ENCODE measurements at regions not wholly inside any gene's neighbourhood (a gene's known extent, or its start where the extent isn't known, plus 50 kb on each side); places are given as distances from the start of the nearest gene placed in this dataset.

GRCh38 chr1:2867861-2868260 is 66.4 kb upstream of the TTC34 start:
- no peak for DNase-seq
- intact Hi-C loops (cut with DNase I; ENCODE audit: low total_unique reads) = no loop called here
- Histone ChIP-seq H3K4me3 (no peak overlapping the region), H3K27ac (no peak overlapping the region), H3K9me3 (no peaks in the 10 kb centered on the region), H3K27me3 (no peaks in the 10 kb centered on the region), H3K36me3 (ENCODE audit: low read depth, missing control alignments) (no peaks in the 10 kb centered on the region), H3K4me1 (no peaks in the 10 kb centered on the region)
- no peak for TF ChIP-seq POLR2A (IDR thresholded peaks at IDR 0.05)
- TF ChIP-seq CTCF (IDR thresholded peaks at IDR 0.05) = no peak
- WGBS, 2 donors = 60 to 62% methylated on average over 1 to 10 of the region's 10 CpGs

GRCh38 chr1:2868571-2869195 is 67.2 kb upstream of the TTC34 start:
- no peaks in the 10 kb centered on the region for H3K4me1 ChIP-seq
- H3K4me3 ChIP-seq = no peak overlapping the region
- no peak for DNase-seq
- H3K27ac ChIP-seq = no peak overlapping the region
- intact Hi-C loops (cut with DNase I; ENCODE audit: low total_unique reads) = no loop called here
- no peaks in the 10 kb centered on the region for H3K36me3 ChIP-seq (ENCODE audit: low read depth, missing control alignments)
- TF ChIP-seq POLR2A (IDR thresholded peaks at IDR 0.05) = no peak
- no peak for TF ChIP-seq CTCF (IDR thresholded peaks at IDR 0.05)
- H3K9me3 ChIP-seq = no peaks in the 10 kb centered on the region
- 68 to 78% methylated on average over 21 to 23 of the region's 23 CpGs for WGBS, 2 donors
- H3K27me3 ChIP-seq = no peaks in the 10 kb centered on the region

- Histone ChIP-seq H3K27me3 (no peaks in the 10 kb centered on the region), H3K36me3 (ENCODE audit: low read depth, missing control alignments) (no peaks in the 10 kb centered on the region)
- WGBS, 2 donors = 89 to 96% methylated on average over 6 of the region's 6 CpGs
Observed at GRCh38 chr1:2871246-2871815, 69.8 kb upstream of the TTC34 start.

GRCh38 chr1:2874207-2874606 is 72.7 kb upstream of the TTC34 start:
- Histone ChIP-seq H3K27ac (no peak overlapping the region), H3K27me3 (no peaks in the 10 kb centered on the region), H3K4me3 (no peak overlapping the region), H3K9me3 (no peaks in the 10 kb centered on the region), H3K36me3 (ENCODE audit: low read depth, missing control alignments) (no peaks in the 10 kb centered on the region), H3K4me1 (no peaks in the 10 kb centered on the region)
- WGBS, 2 donors = 79 to 86% methylated on average over 6 to 7 of the region's 7 CpGs
- no peak for TF ChIP-seq CTCF (IDR thresholded peaks at IDR 0.05)
- no peak for TF ChIP-seq POLR2A (IDR thresholded peaks at IDR 0.05)
- intact Hi-C loops (cut with DNase I; ENCODE audit: low total_unique reads) = no loop called here
- no peak for DNase-seq

More at GRCh38 chr1:2871246-2871815, 69.8 kb upstream of the TTC34 start:
- no peak for TF ChIP-seq POLR2A (IDR thresholded peaks at IDR 0.05)
- no peak for TF ChIP-seq CTCF (IDR thresholded peaks at IDR 0.05)
- Histone ChIP-seq H3K27ac (no peak overlapping the region), H3K4me3 (no peak overlapping the region), H3K4me1 (no peaks in the 10 kb centered on the region), H3K9me3 (no peaks in the 10 kb centered on the region)
- DNase-seq = no peak
- intact Hi-C loops (cut with DNase I; ENCODE audit: low total_unique reads) = no loop called here

Data from testis (tissue), 2 donors.